Esophagus squamous epithelium (tissue), 4 donors: ENCODE measurements at regions not wholly inside any gene's neighbourhood (a gene's known extent, or its start where the extent isn't known, plus 50 kb on each side); places are given as distances from the start of the nearest gene placed in this dataset.

ENCODE experiments used
- CTCF ChIP-seq, 6 experiments: fragments of 450-650 bp in 4 of 6; fragments of 200-600 bp in 2 of 6; sonication (generic) in 2 of 6; IDR thresholded peaks; one replicate each; pipeline ENCODE4 v1.5.1; 2016 to 2019; ENCODE audit warnings: antibody characterized with exemption in 6 of 6, mild to moderate bottlenecking in 4 of 6, moderate library complexity in 4 of 6
- POLR2A ChIP-seq, 4 donors: fragments of 450-650 bp; IDR thresholded peaks; one replicate each; pipeline ENCODE4 v1.6.1; 2017; ENCODE audit warnings: antibody characterized with exemption in 4 of 4, mild to moderate bottlenecking in 4 of 4, moderate library complexity in 3 of 4

GRCh38 chr12:115093261-115093660, 409.3 kb upstream of the TBX3 start:
- TF ChIP-seq CTCF (IDR thresholded peaks at IDR 0.05) (no peak), POLR2A (IDR thresholded peaks at IDR 0.05) (no peak)
